ENCODE measurements at regions not wholly inside any gene's neighbourhood (a gene's known extent, or its start where the extent isn't known, plus 50 kb on each side); places are given as distances from the start of the nearest gene placed in this dataset.
"Not testable (repeated sequence)": the region's sequence is repeated elsewhere in the genome, so short reads cannot be mapped to it uniquely, and the experiment has no call there.

DNA sequence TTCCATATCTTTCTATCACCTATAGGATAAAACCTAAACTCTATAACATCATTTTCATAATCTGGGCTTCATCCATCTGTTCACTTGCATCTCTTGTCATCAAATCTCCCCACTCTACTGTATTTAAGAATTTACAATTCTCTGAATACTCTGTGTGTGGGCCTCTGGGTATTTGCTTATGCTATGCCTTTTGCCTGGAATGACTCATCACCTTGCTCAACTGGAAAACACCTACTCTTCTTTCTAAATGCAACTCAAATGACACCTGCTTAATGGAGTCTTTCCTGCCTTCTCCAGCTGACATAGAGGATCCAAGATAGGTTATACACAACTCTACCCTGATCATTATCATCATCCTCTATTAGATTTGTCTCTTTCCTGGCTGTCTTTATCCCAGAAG, 421.7 kb downstream of the SPATA31D1 start:
- no peak for DNase-seq
- in situ Hi-C loops (cut with MboI; ENCODE audit: low pct_unique_long_range_greater_than_20kb, low sequenced_read_pairs), result no loop called here

DNA sequence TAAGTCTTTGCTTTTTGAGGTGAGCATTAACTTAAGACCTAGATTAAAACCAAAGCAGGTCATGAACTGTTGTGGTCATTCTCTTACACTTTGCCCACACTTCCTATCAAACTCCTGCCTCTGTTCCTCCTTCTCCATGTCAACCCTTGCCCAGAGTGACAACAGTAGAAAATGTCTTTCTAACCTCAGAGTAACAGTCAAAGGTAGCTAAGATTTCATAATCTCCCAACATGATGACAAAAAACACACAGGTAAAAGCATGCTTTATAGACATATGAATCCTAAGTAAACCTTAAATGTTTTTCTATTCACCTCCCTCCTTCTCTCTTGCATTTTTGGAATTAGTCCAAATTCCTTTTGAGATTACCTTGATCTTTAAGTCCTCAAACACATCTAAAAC, 422.3 kb downstream of the SPATA31D1 start:
- DNase-seq, result no peak

DNA sequence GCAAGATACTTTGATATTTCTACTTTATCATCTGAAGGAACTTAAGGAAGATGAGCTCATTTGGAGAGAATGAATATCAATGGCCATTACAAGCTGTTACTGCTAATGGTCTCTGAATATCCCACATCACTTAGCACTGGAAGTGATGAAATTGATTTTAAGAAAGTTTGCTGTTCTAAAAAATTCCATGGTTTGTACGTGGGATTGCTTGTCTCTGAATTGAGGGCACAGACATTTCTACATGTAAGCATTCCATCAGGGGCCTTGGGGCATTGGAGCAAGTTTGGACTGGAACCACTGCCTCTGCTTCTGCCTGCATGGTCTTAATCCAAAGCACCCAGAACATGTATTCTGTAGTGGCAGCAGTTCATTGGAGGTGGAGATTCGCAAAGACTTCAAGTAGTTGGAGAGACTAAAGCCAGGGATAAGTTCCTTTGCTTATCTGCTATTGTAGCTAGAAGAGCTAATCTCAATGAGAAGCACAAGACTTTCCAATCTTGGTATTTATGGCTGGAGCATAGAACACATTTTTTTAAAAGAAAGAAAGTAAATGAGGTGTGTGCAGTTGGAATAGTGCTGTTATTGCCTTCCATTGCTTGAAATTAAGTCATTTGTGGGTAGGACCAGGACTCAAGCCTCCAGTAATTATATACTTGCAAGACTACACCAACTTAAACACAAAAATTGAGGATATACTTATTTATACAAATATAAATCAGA, 424.2 kb downstream of the SPATA31D1 start:
- in situ Hi-C loops (cut with MboI; ENCODE audit: low pct_unique_long_range_greater_than_20kb, low sequenced_read_pairs), result no loop called here
- no peak for DNase-seq

More for the DNA sequence above, 422.3 kb downstream of the SPATA31D1 start:
- in situ Hi-C loops (cut with MboI; ENCODE audit: low pct_unique_long_range_greater_than_20kb, low sequenced_read_pairs), result no loop called here

DNA sequence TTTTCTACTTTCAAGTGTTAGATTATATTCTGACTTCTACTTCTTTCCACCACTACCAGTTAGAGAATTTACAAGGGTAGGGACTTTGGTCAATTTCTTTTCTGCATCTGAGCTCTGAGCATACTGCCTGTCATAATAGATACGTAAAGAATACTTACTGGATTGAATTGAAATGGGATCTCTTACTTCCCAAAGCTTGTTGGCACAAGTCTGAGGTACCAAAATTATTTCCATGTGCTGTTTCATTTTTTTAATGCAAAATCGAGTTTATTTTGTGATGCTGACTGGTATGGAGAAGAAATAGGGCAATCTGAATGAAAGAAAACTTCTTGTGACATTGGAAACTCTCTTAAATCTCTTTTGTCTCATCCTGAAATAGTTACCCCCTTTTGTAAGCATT, 428.9 kb downstream of the SPATA31D1 start:
- in situ Hi-C loops (cut with MboI; ENCODE audit: low pct_unique_long_range_greater_than_20kb, low sequenced_read_pairs), result no loop called here
- DNase-seq, result no peak

DNA sequence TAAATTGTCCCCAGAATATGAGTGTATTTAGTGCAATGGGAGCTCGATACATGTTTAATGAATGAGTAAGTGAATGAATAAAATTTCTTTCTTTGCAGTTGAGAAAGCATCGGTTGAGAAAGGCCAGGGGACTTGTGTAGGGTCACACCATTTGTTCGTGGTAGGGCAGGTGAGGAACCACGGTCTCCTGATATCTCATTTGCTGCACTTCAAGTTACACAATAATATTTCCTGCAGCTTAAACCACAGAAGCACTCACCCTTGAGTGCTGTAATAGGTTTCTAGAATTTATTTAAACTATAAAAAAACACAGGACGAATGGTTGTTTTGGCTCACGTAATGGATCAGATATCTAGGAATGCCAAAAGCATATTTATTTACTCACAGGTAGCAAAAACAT, 429.8 kb downstream of the SPATA31D1 start:
- in situ Hi-C loops (cut with MboI; ENCODE audit: low pct_unique_long_range_greater_than_20kb, low sequenced_read_pairs), result no loop called here

DNA sequence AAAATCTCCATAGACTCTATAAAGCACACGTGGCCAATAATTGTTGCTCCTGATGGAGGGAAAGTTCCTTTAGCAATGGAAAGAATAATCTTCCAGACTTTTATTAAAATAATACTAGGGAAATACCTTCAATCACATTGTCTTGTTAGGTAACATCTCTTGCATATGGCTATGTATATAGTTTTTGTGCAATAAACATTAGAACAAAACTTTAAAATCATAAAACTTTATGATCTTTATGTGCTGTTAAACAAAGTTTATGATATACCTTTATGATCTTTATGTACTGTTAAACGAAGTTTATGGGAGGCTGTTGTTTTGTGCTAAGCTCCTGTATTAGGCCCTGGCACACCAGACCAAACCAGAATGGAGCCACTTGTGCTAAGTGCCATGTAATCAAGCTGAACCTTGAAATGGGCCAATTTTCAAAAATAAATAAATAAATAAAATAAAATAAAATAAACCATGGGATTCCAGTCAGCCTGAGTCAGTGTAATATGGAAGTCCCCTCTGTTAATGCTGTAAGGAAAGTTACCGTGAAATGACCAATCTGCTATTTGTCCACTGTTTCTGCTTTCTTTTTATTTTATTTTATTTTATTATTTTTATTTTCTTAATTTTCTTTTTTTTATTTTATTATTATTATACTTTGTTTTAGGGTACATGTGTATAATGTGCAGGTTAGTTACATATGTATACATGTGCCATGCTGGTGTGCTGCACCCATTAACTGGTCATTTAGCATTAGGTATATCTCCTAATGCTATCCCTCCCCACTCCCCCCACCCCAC, 431.3 kb downstream of the SPATA31D1 start:
- in situ Hi-C loops (cut with MboI; ENCODE audit: low pct_unique_long_range_greater_than_20kb, low sequenced_read_pairs), result no loop called here
- DNase-seq, result no peak

More for the DNA sequence above, 429.8 kb downstream of the SPATA31D1 start:
- no peak for DNase-seq

DNA sequence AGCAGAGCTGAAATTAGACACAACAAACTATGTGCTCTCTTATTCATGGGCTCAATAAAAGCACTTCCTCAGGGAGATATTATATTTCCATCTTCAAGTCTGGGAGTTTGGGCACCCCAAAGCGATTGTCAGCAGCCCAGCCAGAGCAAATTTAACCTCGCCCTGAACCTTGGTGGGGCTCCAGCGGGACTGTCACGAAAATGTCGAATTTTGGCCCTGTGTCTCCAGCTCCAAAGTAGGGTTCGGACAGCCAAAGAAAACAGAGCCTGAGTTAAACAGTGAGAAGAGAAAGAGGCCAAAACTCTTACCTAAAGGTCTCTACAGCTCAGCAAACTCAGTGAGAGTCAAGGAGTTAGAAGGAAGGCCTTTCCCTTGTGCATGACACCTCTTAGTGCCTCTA, 432.9 kb downstream of the SPATA31D1 start:
- DNase-seq, result no peak
- in situ Hi-C loops (cut with MboI; ENCODE audit: low pct_unique_long_range_greater_than_20kb, low sequenced_read_pairs), result no loop called here

DNA sequence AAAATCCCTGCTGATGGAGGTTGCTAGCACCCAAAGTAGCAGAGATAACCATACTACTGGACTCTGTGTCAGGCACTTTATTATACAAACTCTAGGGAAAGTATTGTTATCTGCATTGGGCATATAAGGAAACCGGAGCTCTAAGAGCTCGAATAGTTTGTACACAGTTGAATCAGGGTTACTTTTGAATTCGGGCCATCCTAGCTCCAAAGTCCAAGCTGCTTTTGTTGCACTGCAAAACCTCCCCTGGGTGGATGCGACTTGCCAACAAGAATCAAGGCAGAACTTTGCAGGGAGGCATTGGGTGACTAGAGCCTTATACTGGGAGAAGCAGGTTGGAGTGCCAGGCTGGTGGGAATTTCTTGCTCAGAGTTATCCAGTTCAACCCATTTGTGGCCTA, 435.1 kb downstream of the SPATA31D1 start:
- in situ Hi-C loops (cut with MboI; ENCODE audit: low pct_unique_long_range_greater_than_20kb, low sequenced_read_pairs), result no loop called here
- no peak for DNase-seq

DNA sequence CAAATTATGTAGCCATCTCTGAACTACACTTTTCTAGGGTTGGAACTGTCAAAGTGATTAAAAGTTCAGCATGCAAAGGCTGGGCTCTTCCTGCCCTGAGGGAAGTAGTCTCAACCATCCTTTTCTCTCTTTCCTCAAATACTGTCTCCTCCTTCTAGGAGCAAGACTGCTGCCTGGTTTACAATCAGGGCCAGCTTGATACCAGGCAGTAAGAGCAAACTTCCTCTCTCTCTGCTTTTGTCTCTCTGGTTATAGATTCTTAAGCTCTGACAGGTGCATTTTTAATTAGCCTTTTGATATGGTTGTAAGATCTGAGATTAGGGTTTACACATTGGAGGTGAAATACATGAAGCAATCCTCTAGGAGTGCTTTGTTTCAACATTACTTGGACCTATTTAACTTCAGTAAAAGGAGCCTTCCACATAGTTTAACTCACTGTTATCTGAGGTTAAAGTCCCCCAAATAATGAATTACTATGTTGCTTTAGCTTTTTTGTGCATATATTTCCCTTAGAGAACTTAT, 436.1 kb downstream of the SPATA31D1 start:
- in situ Hi-C loops (cut with MboI; ENCODE audit: low pct_unique_long_range_greater_than_20kb, low sequenced_read_pairs), result no loop called here
- DNase-seq, result no peak

DNA sequence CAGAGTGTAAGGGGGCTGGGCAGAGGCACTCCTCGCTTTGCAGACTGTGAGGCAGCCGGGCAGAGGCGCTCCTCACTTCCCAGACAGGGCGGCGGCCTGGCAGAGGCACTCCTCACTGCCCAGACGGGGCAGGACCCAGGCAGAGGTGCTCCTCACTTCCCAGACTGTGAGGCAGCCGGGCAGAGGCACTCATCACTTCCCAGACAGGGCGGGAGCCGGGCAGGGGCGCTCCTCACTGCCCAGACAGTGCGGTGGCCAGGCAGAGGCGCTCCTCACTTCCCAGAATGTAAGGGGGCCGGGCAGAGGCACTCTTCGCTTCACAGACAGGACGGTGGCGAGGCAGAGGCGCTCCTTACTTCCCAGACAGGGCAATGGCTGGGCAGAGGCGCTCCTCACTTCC, 442.5 kb downstream of the SPATA31D1 start:
- in situ Hi-C loops (cut with MboI; ENCODE audit: low pct_unique_long_range_greater_than_20kb, low sequenced_read_pairs), result no loop called here

DNA sequence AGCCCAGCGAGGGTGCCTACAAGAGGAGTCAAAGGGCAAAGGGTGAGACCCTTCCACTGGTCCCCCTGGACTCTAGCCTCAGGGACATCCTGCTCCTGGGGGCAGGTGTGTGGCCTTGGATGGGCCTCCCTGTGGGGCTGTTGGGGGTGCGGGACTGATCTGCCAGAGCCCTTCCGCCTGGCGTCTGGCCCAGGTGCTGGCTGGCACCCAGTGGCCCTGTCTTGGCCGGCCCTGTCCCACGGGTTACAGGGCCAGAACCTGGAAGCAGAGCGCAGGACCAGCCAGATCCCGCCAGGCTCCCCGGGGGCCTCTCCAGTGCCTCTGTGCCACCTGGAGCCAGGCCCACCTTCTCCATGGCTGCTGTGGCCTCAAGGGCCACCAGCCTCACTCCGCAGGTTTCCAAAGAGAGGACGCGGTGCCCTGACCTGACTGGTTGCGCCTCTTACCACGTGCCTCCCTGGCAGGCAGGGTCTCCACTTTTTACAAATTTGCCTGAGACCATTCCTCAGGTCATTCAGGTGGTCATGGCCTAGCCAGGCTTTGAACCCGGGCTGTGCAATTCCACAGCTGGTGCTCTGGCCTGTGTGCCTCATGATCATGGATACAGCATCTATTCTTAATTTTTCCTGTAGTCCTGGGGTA, 444.8 kb downstream of the SPATA31D1 start:
- in situ Hi-C loops (cut with MboI; ENCODE audit: low pct_unique_long_range_greater_than_20kb, low sequenced_read_pairs); DNase-seq: not testable (repeated sequence)

More for the DNA sequence above, 442.5 kb downstream of the SPATA31D1 start:
- DNase-seq, result no peak

DNA sequence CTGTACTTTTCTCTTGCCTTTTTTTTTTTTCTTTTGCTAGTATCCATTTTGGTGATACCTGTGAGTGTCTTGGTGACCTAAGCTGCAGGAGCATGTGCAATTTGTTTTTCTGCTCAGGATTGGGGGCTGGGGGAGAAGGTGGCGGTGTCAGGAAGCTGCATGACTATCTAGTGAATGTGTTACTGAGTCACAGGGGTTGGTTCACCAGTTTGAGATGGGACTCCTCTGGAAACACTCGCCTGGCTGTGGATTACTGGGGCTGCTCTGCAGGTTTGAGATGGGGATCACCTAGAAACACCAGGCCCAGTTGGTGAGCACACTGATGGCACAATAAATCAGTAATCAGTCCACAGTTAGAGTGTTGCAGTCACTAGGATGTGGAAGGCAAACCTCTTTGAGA, 447.9 kb downstream of the SPATA31D1 start:
- in situ Hi-C loops (cut with MboI; ENCODE audit: low pct_unique_long_range_greater_than_20kb, low sequenced_read_pairs), result no loop called here
- DNase-seq, result no peak

DNA sequence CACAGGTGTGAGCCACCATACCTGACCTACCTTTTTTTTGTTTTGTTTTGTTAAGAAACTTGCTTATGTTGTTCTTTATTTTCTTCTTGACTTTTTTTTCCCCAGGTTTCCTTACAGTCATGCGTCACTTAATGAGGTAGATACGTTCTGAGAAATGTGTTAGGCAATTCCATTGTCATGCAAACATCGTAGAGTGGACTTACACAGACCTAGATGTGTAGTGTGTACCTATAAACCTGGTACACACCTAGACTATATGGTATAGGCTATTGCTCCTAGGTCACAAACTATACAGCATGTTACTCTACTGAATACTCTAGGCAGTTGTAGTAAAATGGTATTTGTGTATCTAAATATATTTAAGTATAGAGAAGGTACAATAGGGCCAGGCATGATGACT, 448.6 kb downstream of the SPATA31D1 start:
- DNase-seq; in situ Hi-C loops (cut with MboI; ENCODE audit: low pct_unique_long_range_greater_than_20kb, low sequenced_read_pairs): not testable (repeated sequence)

DNA sequence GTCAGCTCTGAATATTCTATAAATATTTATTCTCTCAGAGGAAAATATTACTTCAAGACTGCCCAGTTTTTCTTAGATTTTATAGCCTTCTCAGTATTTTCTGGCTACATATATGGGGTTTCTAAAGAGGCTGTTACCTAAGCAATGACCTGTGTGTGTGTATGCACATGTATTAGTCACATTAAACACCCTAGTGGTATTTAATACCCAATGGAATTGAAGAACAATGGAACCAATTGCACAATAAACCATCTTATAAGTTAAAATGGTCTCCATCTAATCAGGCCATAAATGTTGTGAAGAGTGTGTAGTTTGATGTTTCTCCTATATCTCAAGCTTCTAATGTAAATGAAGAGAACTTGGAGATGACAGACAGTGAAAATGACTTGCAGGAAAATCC, 450.0 kb downstream of the SPATA31D1 start:
- DNase-seq, result no peak
- in situ Hi-C loops (cut with MboI; ENCODE audit: low pct_unique_long_range_greater_than_20kb, low sequenced_read_pairs), result no loop called here

DNA sequence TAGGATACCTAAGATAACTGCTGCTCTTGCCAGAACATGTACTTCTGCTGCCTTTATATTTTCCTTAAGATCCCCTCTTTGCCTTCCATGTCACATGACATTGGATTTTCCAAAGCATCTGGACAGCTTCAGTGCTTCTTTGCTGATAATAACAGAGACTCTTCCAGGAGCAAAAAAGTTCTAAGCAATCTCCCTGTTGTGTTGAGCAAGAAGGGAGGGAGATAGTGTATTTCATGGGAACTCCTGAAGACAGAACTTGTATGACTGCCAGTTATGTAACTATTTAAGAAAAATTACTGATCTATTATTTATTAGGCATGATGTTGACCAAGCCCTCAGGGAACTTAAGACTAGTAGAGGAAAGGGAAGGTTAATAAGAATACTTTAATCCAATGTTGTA, 454.7 kb downstream of the SPATA31D1 start:
- in situ Hi-C loops (cut with MboI; ENCODE audit: low pct_unique_long_range_greater_than_20kb, low sequenced_read_pairs), result no loop called here
- no peak for DNase-seq

DNA sequence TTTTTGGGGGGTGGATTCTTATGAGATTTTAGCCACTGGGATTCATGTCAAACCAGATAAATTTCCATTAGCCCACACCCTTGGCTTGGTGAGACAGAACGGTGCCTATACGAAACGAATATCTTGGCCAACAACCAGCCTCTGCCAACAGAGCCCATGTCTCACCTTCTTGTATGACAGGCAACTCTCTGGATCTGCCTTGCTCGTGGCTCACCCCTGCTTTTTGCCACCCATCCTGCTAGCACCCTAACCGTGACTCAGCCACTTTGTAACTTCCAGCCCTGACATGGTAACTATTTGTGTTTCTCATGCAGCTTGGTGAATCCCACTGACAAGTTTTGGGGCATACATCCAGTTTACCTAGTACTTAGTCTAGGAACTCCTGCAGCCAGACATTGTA, 457.0 kb downstream of the SPATA31D1 start:
- DNase-seq, result no peak
- in situ Hi-C loops (cut with MboI; ENCODE audit: low pct_unique_long_range_greater_than_20kb, low sequenced_read_pairs), result no loop called here

DNA sequence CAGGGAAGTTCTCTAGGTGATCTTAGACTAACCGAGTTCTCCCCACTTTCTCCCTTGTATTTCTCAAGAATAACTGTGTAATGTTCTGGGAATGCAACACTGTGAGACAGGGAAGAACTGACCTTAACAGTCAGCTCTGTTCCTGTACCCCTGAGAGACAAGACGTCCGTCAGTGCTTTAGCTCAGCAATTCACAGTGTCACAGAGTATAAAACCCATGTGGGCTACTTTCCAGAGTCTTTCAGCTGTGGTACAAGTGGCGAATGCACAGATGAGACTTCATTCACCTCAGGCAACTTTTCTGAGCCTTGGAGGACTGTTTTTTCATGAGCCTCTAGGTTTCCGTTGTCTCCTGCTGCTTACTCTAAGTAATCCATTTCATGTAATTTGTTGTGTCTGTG, 458.8 kb downstream of the SPATA31D1 start:
- in situ Hi-C loops (cut with MboI; ENCODE audit: low pct_unique_long_range_greater_than_20kb, low sequenced_read_pairs), result no loop called here

DNA sequence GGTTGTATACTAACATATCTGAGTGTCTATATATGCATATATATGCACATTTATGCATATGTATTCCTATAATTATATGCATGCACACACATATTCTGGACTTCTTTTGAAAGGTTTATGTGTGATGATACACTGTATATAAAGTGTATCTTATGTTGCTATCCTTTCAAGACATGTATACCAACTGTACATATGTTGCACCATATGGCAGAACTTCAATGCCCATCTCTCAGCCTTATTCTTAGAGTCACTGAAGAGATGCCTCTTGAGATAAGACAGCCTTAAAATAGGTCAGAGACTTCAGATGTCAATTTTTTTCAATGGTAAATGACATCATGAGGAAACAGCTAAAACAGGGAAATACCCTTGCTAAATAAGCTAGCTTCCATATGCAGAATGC, 461.4 kb downstream of the SPATA31D1 start:
- no peak for DNase-seq
- in situ Hi-C loops (cut with MboI; ENCODE audit: low pct_unique_long_range_greater_than_20kb, low sequenced_read_pairs), result no loop called here

More for the DNA sequence above, 458.8 kb downstream of the SPATA31D1 start:
- no peak for DNase-seq

DNA sequence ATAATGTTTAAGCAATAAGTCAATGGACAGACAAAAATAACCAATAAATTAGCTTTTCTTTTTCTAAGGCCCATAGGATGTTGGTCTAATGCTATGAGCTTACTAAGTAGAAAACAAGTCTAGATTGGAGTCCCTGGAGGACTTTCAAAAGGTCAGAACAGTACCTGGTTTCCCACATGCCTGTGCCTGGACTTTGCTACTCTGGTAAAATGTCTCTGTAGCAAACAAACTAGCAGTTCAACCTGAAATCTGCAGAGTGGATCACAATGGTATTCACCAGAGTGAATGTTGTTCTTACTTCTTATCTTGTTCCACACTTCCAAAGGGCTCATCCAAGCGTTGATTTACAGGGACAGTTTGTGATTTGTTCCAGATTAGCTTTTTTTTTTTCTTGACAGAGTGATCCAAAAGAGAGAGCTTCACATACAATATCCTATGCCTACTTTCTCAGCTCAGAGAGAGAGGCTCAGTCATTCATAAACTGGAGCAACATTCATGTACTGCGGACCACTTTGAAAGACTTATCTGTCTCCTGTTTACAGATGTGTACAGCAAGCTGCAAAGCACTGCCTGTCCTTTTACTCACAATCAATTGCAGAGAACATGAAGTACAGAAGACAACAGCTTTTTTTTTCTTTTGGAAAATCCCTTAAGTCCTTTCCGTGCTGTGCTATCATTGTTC, 466.1 kb downstream of the SPATA31D1 start:
- in situ Hi-C loops (cut with MboI; ENCODE audit: low pct_unique_long_range_greater_than_20kb, low sequenced_read_pairs), result no loop called here
- DNase-seq, result no peak
